Aorta (tissue), 5 donors: ENCODE measurements at regions not wholly inside any gene's neighbourhood (a gene's known extent, or its start where the extent isn't known, plus 50 kb on each side); places are given as distances from the start of the nearest gene placed in this dataset.

Source experiments
- ATAC-seq: fragments of 200-7000 bp; cut with Tn5 transposase; one replicate; pipeline ENCODE4 v1.9.1; 2022; ENCODE audit warnings: moderate library complexity; ENCODE audit not compliant: low FRiP score
- DNase-seq, 2 donors: peaks; one replicate each; pipeline ENCODE4 v3.0.0-alpha.2; 2020
- H3K27ac ChIP-seq, 2 donors: one replicate each; pipeline ENCODE4 v1.5.1; 2013; ENCODE audit warnings: low read length in 2 of 2, mild to moderate bottlenecking in 2 of 2, moderate library complexity in 2 of 2, control low read depth in 1 of 2, inconsistent platforms in 1 of 2, low read depth in 1 of 2
- H3K27me3 ChIP-seq, 2 donors: one replicate each; pipeline ENCODE4 v1.6.1; 2013; ENCODE audit warnings: control low read depth in 1 of 2, low read length in 1 of 2, mild to moderate bottlenecking in 1 of 2, moderate library complexity in 1 of 2; ENCODE audit not compliant: insufficient read depth in 2 of 2, control insufficient read depth in 1 of 2
- H3K36me3 ChIP-seq, 2 donors: one replicate each; pipeline ENCODE4 v1.6.1; 2013; ENCODE audit warnings: control low read depth in 1 of 2, low read length in 1 of 2, mild to moderate bottlenecking in 1 of 2; ENCODE audit not compliant: insufficient read depth in 2 of 2, control insufficient read depth in 1 of 2
- H3K4me1 ChIP-seq, 2 donors: one replicate each; pipeline ENCODE4 v1.6.1; 2013; ENCODE audit warnings: low read length in 2 of 2, control low read depth in 1 of 2, mild to moderate bottlenecking in 1 of 2, moderate library complexity in 1 of 2; ENCODE audit not compliant: insufficient read depth in 2 of 2, control insufficient read depth in 1 of 2
- H3K4me3 ChIP-seq, 2 donors: one replicate each; pipeline ENCODE4 v1.5.1; 2013; ENCODE audit warnings: low read length in 2 of 2, control low read depth in 1 of 2, mild to moderate bottlenecking in 1 of 2
- H3K9me3 ChIP-seq: one replicate; pipeline ENCODE4 v1.6.1; 2013; ENCODE audit warnings: mild to moderate bottlenecking, low read length; ENCODE audit not compliant: control insufficient read depth
- WGBS, 2 donors: extraction: QIAGEN DNeasy Blood & Tissue Kit; methylation state at CpG; one replicate each; pipeline ENCODE4 v1.1.7; 2013; 5-methylcytosine and 5-hydroxymethylcytosine counted together
- intact Hi-C, 2 donors: fragments of 100-400 bp; cut with DNase I; formaldehyde crosslinking; loops; one replicate each; pipeline versions ENCODE4 v1.14.2 to v1.15.0; 2022
- donor health status: healthy with polysubstance abuse.
- donor health status: Bipolar disorder and iron deficiency.
- donor health status: DM: no; HTN: no; CAD: no.
- donor health status: DM: no; HTN: no; CAD: no.
- donor health status: DM: yes; HTN: yes; CAD: no.

DNA sequence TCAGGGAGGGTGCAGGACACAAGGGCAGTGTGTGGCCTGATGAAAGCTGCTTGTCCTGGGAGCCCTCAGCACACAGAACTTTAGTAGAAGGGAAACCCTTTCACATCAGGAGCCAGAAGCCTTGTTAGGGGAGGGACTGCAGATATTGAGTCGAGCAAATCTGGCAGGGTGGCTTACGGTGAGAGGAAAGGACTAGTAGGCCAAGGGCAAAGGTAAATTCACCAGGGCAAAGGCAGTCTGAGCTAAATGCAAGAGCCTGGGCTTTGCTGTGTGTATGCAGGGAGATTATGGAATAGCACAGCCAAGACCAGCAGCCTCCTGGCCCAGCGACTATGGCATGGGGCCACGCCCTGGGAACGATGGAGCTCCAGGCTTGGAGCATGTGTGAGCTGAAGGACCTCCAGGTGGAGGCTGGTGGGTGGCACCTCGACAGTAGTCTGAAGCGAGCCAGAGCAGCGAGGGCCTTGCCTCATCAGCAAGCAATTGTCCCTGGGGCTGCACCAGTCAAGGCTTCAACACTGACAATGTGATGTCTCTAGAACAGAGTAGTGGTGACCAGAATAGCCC lies 76.1 kb downstream of the CCR1 start:
- 78 to 85% methylated on average over 8 of the region's 8 CpGs for WGBS, 2 donors
- no peaks in the 10 kb centered on the region for H3K4me1 ChIP-seq
- intact Hi-C loops, result no loop called here
- ATAC-seq (peak; percentile 22), DNase-seq (no peak)
- no peaks in the 10 kb centered on the region for H3K9me3 ChIP-seq
- no peak overlapping the region for H3K27ac ChIP-seq
- no peaks in the 10 kb centered on the region for H3K36me3 ChIP-seq
- H3K4me3 ChIP-seq, result no peak overlapping the region
- H3K27me3 ChIP-seq, result no peaks in the 10 kb centered on the region

DNA sequence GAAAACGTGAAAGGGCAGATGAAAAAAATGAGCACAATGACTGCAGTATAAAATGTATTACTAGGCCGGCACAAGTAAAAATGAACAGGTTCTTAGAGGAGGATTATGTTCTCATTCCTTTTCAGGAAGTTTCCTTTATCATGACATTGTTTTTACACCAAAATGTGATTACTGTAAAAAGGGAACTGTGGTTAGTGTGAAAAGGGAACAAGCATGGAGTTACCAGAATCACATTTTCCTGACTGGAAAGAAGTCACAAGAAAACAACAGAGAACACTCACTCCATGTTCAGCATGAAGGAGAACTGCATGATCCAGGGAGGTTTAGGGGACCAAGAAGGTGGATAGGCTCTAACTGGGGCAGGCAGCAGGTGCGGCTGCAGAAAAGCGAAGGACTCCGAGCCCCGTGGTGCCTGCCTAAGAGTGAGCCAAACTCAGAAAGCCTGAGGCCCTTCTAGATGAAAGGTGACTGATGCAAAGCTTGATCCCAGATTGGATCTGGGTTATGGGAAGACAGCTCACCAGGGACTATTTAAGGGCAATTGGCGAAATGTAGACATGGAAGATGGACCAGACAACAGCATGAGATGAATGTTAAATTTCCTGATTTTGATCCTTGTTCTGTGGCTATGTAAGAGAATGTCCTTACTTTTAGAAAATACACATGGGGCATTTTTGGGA lies 77.3 kb downstream of the CCR1 start:
- intact Hi-C loops, result no loop called here
- no peaks in the 10 kb centered on the region for H3K4me1 ChIP-seq
- H3K27ac ChIP-seq, result no peak overlapping the region
- no peaks in the 10 kb centered on the region for H3K27me3 ChIP-seq
- WGBS, 2 donors, result 73 to 74% methylated on average over 7 of the region's 7 CpGs
- H3K4me3 ChIP-seq, result no peak overlapping the region
- no peaks in the 10 kb centered on the region for H3K36me3 ChIP-seq
- no peak for DNase-seq
- ATAC-seq, result no peak
- H3K9me3 ChIP-seq, result no peaks in the 10 kb centered on the region

- intact Hi-C loops, result no loop called here
- H3K27me3 ChIP-seq, result no peaks in the 10 kb centered on the region
- no peaks in the 10 kb centered on the region for H3K9me3 ChIP-seq
- WGBS, 2 donors, result 53 to 80% methylated on average over 3 of the region's 3 CpGs
- no peaks in the 10 kb centered on the region for H3K4me1 ChIP-seq
- no peak overlapping the region for H3K27ac ChIP-seq
- no peaks in the 10 kb centered on the region for H3K36me3 ChIP-seq
- no peak overlapping the region for H3K4me3 ChIP-seq
- ATAC-seq, result no peak
- no peak for DNase-seq
Observed at GRCh38 chr3:46129588-46130272, 78.4 kb downstream of the CCR1 start.

DNA sequence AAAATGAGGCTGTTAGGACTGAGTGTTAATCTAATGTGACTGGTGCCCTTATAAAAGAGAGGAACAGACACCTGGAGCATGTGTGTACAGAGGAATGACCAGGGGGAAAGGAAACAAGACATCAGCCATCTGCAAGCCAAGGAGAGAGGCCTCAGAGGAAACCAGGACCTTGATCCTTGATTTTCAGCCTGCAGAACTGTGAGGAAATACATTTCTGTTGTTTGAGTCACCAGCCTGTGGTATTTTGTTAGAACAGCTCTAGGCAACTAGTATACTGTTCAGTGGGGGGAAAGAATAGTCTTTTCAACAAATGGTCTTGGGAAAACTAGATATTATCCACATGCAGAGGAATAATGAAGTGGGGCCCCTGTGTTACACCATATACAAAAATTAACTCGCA lies 80.6 kb downstream of the CCR1 start:
- Histone ChIP-seq H3K27ac (no peak overlapping the region), H3K36me3 (no peaks in the 10 kb centered on the region), H3K4me1 (no peaks in the 10 kb centered on the region), H3K27me3 (no peaks in the 10 kb centered on the region), H3K4me3 (no peak overlapping the region), H3K9me3 (no peaks in the 10 kb centered on the region)
- 77 to 92% methylated on average over 1 of the region's 1 CpG for WGBS, 2 donors
- DNase-seq (no peak), ATAC-seq (peak; percentile 55)
- intact Hi-C loops, result no loop called here

GRCh38 chr3:46124216-46125177 lies 83.6 kb downstream of the CCR1 start:
- no peak overlapping the region for H3K4me3 ChIP-seq
- WGBS, 2 donors, result 66 to 69% methylated on average over 6 of the region's 6 CpGs
- DNase-seq, result no peak
- no peaks in the 10 kb centered on the region for H3K27me3 ChIP-seq
- no peaks in the 10 kb centered on the region for H3K4me1 ChIP-seq
- intact Hi-C loops, result no loop called here
- H3K36me3 ChIP-seq, result no peaks in the 10 kb centered on the region
- H3K27ac ChIP-seq, result no peak overlapping the region
- H3K9me3 ChIP-seq, result no peaks in the 10 kb centered on the region
- peak; percentile 80 for ATAC-seq

DNA sequence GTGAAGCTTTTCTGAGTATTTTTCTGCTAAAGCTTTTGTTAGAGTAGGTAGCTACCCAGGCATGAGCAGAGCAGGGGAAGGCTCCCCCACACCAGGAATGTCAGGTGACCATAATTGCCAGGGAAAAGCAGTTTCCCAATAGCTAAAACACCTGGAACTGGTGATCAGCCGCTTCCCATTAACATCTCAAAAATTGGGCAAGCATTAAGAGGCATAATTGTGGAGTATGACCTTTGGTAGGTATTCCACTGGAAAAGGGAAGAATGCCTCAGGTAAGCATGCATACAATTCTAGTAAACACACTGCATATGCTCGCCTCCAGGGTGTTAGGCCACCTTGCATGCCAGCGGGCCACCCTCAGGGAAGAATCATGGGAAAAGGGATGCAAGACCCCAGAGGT lies 84.5 kb downstream of the CCR1 start:
- Histone ChIP-seq H3K27me3 (no peaks in the 10 kb centered on the region), H3K27ac (no peak overlapping the region), H3K9me3 (no peaks in the 10 kb centered on the region), H3K4me3 (no peak overlapping the region), H3K4me1 (no peaks in the 10 kb centered on the region), H3K36me3 (no peaks in the 10 kb centered on the region)
- ATAC-seq, result no peak
- no peak for DNase-seq
- intact Hi-C loops, result no loop called here
- 93 to 98% methylated on average over 3 of the region's 3 CpGs for whole genome bisulfite sequencing, 2 donors

- H3K4me3 ChIP-seq, result no peak overlapping the region
- no peak for ATAC-seq
- no peak overlapping the region for H3K27ac ChIP-seq
- H3K27me3 ChIP-seq, result no peaks in the 10 kb centered on the region
- WGBS, 2 donors, result 4 to 7% methylated on average over 2 of the region's 2 CpGs
- H3K36me3 ChIP-seq, result no peaks in the 10 kb centered on the region
- H3K4me1 ChIP-seq, result no peaks in the 10 kb centered on the region
- DNase-seq, result no peak
- no peaks in the 10 kb centered on the region for H3K9me3 ChIP-seq
- intact Hi-C loops, result no loop called here
Observed at GRCh38 chr3:46122091-46122490, 86.0 kb downstream of the CCR1 start.

- no peak overlapping the region for H3K27ac ChIP-seq
- H3K4me3 ChIP-seq, result no peak overlapping the region
- DNase-seq, result no peak
- WGBS, 2 donors, result 33 to 52% methylated on average over 1 of the region's 1 CpG
- H3K4me1 ChIP-seq, result no peaks in the 10 kb centered on the region
- H3K9me3 ChIP-seq, result no peaks in the 10 kb centered on the region
- no peaks in the 10 kb centered on the region for H3K36me3 ChIP-seq
- no peak for ATAC-seq
- H3K27me3 ChIP-seq, result no peaks in the 10 kb centered on the region
- intact Hi-C loops, result no loop called here
Observed at GRCh38 chr3:46120983-46121382, 87.1 kb downstream of the CCR1 start.
